ENCODE measurements at regions not wholly inside any gene's neighbourhood (a gene's known extent, or its start where the extent isn't known, plus 50 kb on each side); places are given as distances from the start of the nearest gene placed in this dataset.

DNA sequence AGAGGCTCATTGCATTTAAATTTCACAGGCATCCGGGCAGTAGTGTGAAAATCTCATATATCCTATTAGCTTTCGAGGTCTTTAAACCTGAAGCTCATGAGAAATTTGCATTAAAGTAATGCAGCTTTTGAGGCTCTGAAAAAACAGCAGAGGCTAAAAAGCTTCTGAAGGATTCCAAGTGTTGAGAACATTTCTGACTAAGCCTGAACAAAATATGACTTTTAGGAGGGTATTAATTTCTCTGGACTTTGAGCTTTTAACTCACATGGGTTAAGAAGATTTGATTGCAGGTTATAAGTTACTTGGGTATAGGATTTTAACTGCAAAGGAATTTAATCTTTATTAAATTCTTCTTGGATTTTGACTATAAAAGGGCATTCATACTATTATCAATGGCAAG, 743.9 kb downstream of the TLE1 start:
- no peak for ATAC-seq
- DNase-seq (ENCODE audit: low spot score): no peak
- intact Hi-C loops (cut with DNase I): no loop called here

DNA sequence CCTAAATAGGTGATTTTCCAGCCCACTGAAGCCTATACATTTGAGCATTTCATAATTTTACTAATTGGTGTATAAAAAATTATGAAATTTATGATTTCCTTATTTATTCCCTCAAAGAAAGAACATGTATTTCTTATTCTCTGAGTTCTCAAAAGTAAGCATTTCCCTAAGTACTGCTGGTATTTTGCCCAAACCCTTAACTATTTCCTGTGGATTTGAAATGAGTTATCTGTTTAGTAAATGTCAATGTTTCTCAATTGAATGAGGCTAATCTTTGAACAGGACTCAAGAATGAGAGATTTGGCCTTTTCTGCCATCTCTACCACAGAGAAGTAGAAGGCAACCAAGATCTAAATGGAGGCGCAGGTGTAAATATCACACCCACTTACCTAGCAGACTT, 751.7 kb downstream of the TLE1 start:
- intact Hi-C loops (cut with DNase I): no loop called here
- DNase-seq (ENCODE audit: low spot score) (no peak), ATAC-seq (no peak)

DNA sequence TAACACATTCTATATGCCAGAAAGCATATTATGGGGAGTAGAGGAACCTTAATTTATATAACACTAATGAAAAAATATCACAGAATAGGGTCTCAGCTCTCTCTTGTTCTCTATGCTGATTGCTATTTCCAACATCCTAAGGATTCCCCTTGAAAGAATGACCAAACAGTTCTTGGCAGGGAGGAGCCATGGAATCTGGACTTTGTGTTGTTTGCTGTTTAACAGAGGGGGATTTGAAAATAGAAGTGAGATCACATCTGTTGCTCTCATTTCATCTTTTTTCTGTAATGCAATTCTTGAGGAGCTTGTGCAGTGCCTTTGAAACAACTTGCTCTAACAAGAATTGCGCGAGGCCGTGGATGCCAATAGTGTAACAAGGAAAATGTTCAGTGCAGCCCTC, 755.3 kb downstream of the TLE1 start:
- intact Hi-C loops (cut with DNase I): no loop called here
- ATAC-seq: no peak
- no peak for DNase-seq (ENCODE audit: low spot score)

DNA sequence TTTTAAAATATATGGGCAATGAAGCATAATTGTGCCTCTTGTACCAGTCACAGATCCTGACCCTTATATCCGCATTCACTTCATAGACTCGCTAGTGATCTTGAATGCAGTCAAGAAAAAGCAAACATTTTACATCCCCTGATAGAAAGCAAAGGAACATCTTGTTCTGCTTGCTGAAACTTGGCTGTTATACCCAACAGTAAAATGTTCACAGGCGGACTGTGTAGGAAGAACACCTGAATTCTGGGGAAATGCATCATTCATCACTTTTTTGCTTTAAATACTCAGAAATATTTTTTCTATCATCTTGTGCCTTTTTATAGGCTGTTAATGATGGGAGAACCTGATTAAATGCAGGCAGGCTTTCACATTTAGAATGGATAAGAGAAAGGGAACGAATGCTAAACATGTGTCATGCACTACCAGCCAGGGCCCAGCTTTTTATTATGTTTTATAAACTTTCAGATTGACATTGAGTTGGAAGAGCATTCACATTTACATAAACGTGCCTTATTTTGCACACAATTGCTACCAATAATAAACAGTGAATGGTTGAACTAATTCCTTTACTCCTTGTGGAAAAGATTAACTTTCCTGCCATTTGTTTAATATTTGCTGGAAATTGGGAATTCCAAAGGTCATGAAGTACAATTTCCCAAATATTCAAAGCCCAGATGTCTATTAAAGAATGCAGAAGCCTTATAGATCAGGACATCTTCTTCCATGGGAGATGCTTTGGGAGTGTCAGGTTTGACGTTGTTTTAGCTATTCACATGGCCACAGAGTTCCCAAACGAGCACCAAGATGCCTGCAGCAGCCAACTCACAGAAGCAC, 756.2 kb downstream of the TLE1 start:
- ATAC-seq: peak; percentile 60
- intact Hi-C loops (cut with DNase I): no loop called here
- no peak for DNase-seq (ENCODE audit: low spot score)

DNA sequence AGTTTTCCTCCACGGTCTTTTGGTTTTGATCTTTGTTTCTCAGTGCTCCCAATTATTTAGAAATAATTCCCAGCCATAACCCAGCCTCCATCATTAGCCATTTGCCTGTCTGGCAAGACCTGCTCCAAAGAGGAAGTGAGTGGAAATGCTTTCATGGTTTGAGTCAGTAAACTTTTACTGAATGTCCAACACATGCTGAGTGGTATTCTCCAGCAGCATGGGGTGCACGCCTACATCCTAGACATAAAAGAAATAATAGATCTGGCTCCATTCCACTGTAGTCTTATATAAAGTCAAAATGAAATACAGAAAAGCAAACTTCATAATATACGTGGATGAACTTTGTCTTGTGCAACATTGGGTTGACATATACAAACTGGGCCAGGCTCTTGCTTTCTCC, 757.2 kb downstream of the TLE1 start:
- ATAC-seq: no peak
- intact Hi-C loops (cut with DNase I): no loop called here

DNA sequence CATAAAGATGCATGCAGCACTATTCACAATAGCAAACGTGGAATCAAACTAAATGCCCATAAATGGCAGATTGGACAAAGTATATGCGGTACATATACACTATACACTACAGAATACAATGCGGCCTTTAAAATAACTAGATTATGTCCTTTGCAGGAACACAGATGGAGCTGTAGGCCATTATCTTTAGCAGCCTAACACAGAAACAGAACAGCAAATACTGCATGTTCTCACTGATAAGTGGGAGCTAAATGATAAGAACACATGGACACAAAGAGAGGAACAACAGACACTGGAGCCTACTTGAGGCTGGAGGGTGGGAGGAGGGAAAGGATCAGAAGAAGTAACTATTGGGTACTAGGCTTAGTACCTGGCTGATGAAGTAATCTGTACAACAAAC, 758.2 kb downstream of the TLE1 start:
- no peak for DNase-seq (ENCODE audit: low spot score)
- intact Hi-C loops (cut with DNase I): no loop called here
- no peak for ATAC-seq

More for the DNA sequence above, 757.2 kb downstream of the TLE1 start:
- DNase-seq (ENCODE audit: low spot score): no peak

DNA sequence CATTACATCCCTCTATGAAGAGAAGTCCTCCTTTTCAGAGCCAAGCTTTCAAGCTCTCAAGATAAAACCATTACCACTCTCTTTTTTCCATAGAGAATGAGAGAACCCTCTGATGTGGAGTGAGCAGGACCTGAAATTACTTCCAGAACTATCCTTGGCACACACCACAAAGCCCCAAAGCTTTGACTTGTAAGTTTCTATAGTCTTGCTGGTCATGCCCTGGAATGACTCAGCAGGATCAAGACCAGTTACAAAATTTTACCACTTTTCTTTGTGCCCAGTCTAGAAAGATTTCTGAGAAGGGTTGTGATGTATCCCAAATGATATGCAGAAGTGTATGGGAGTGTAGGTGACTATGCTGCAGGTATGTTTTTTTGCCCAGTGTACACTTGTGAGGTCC, 760.6 kb downstream of the TLE1 start:
- no peak for DNase-seq (ENCODE audit: low spot score)
- intact Hi-C loops (cut with DNase I): no loop called here
- no peak for ATAC-seq

DNA sequence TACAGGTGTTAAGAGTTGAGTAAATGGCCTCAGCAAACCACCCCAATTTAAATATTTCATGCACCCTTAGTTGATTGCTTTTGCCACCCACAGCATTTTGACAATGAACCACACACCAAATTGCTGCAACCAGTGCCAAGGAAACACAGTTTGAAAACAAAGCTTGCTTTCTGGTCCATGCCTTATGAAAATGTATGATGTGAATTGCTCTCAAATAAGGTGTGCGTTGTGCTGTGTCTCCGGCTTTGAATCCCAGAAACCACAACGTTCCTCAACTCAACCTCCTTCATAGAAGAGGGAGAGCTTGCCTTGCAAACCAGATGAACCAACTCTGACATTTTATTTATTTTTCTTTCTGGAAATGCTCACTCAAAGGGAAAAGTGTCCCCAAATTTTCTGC, 762.7 kb downstream of the TLE1 start:
- intact Hi-C loops (cut with DNase I): no loop called here
- DNase-seq (ENCODE audit: low spot score) (no peak), ATAC-seq (peak; percentile 49)

DNA sequence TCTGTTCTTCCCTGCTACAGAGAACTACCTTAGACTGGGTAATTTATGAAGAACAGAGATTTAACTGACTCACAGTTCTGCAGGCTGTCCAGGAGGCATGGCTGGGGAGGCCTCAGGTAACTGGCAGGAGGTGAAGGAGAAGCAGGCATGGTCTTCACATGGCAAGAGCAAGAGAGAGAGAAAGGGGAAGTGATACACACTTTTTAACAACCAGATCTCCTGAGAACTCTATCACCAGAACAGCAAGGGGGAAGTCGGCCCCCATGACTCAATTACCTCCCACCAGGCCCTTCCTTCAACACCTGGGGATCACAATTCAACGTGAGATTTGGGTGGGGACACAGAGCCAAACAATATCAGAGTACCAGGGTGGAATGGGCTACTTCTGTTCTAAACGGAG, 766.8 kb downstream of the TLE1 start:
- ATAC-seq (no peak), DNase-seq (ENCODE audit: low spot score) (no peak)
- intact Hi-C loops (cut with DNase I): no loop called here

DNA sequence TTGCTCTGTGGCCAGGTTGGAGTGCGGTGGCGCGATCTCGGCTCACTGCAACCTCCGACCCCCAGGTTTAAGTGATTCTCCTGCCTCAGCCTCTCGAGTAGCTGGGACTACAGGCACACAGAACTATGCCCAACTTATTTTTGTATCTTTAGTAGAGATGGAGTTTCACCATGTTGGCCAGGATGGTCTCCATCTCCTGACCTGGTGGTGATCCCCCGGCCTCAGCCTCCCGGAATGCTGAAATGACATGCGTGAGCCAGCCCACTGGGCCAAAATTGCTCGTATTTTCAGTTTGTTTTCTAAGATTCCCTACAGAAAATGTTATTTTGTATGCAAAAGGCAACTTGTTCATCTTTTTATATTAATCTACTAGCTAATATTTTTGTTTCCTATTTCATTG, 782.6 kb downstream of the TLE1 start:
- intact Hi-C loops (cut with DNase I): no loop called here
- DNase-seq (ENCODE audit: low spot score) (no peak), ATAC-seq (no peak)

DNA sequence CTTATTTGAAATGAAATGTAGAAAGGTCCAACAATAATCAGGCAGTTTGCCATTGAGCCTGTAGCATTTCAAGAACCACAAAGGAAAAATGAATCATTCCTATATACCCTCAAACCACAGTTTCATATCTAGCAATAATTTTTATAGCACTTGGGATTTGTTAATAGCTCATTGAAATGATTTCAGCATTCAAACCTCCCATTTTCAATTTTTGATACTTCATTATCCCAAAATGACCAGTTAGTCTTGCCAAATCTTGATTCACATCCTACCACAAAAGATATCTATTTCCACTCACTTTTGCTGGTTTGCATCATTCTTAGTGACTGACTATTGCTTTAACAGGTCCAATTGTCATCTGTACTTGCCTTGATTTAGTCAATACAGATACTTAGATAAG, 790.1 kb downstream of the TLE1 start:
- DNase-seq (ENCODE audit: low spot score) (no peak), ATAC-seq (no peak)
- intact Hi-C loops (cut with DNase I): no loop called here

DNA sequence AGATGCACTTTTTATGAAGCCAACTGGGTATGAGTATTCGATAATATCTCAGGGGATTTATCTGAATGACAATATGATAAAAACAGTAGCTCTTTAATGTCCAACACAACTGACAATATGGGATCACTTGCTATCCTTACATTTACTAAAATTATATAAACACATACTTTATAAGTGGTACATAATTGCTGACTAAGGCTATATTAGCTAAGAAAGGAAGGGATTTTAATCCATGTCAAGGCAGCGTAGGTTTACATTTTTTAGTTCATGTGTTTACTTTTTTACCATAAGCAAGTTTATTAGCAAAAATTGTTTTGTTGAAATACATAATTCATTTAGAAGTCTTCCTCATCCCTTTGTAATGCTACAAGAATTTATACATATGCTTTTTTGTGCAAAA, 796.2 kb downstream of the TLE1 start:
- intact Hi-C loops (cut with DNase I): no loop called here
- ATAC-seq: no peak
- no peak for DNase-seq (ENCODE audit: low spot score)

DNA sequence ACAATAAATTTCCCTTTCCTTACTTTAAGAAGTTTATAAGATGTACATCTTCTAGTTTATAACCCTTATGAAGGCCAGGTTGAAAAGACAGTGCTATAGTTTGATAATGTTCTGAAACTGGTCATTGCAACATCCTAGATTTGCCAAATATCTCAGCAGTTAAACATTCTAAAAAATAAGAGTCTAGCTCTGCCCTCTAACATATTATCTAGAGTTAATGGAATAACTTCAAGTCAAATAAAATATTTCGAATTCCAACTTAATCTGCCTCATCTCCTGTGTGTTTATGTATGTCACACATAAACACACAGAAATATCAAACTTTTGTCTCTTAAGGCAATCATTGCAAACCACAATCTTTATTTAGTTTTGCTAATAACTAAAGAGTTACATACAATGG, 796.6 kb downstream of the TLE1 start:
- intact Hi-C loops (cut with DNase I): no loop called here
- DNase-seq (ENCODE audit: low spot score) (no peak), ATAC-seq (no peak)

DNA sequence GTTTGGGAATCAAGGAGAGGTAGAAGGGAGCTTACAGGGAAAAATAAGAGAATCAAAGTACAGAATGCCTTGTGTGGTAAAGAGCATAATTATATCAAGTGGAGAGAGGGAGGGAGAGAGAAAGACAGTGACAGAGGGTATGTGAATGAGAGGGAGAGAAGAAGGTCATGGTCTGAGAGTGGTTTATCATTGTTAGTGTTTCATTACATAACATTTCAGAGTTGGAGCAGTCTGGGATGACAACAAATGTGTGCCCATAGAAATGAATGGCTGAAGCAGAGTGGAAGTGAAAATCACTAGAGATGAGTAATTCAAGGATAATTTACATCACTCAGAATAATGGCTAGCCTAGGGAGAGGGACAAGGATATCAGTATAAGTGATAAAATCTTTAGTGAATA, 799.2 kb downstream of the TLE1 start:
- intact Hi-C loops (cut with DNase I): no loop called here
- ATAC-seq: no peak
- no peak for DNase-seq (ENCODE audit: low spot score)

DNA sequence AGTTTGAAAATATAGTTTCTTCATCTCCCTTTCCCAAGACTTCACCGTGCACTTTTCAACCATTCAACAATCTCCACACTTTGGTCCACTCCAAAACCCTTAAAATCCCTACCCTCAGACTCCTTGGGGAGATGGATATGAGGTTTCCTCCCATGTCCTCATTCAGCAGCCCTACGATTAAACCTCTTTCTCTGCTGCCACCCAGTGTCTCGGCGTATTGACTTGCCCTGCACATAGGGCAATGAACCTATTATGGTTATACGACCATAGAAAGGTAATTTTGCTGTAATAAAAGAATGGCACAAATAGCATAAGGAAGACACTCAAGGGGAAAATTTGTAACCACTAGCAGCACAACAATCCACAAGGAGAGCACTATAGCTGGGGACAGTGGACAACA, 803.5 kb downstream of the TLE1 start:
- DNase-seq (ENCODE audit: low spot score): no peak
- ATAC-seq: peak; percentile 83
- intact Hi-C loops (cut with DNase I): no loop called here

DNA sequence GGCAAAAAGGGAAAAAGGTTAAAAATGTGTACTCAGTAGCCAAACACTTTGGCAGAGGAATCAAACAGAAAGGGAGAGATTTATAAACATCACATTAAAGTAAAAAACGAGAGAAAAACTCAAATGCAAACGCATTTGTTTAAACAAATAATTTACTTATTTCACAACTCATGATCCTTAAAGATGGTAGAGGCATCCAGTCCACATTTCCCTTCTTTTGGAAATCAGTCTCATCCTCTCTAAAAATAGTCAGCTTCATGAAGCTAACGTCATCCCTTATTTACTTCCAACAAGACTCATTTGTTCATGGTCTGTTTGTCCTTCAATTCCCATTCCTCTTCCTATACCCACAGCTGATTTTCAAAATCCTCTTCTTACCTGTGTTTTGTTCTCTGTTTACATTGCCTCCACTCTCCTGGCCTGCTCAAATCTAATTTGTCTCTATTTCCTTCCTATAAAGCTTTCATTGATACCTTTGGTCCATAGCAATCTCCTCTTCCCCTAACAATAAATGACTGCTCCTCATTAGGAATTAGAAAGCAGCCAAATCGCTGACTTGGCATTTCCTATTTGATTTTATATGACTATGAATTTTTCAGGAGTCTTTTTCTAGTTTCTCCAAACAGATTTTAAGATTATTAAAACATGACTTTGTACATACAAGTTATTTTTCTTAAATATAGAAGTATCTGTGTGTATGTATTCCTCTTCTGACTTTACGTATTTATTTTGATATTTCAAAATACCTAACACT, 805.3 kb downstream of the TLE1 start:
- intact Hi-C loops (cut with DNase I): no loop called here
- DNase-seq (ENCODE audit: low spot score) (no peak), ATAC-seq (no peak)

DNA sequence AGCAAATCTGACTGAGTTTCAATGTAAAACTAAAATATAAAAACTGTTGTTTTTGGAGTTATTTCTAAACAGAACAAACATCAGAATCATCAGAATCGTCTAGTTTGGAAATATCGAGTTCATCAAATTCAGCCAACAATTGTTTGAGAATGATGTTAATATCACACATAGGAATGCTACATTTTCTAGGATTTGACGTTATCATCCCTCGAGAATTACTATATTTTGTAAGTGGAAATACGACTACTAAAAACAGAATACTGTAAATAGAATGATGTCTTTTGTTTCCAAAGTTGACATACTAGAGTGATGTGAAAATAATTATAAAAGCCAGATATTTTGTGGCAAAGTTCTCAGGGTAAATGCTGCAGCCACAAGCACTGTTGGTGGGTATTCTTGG, 805.9 kb downstream of the TLE1 start:
- intact Hi-C loops (cut with DNase I): no loop called here
- ATAC-seq: no peak
- DNase-seq (ENCODE audit: low spot score): no peak

DNA sequence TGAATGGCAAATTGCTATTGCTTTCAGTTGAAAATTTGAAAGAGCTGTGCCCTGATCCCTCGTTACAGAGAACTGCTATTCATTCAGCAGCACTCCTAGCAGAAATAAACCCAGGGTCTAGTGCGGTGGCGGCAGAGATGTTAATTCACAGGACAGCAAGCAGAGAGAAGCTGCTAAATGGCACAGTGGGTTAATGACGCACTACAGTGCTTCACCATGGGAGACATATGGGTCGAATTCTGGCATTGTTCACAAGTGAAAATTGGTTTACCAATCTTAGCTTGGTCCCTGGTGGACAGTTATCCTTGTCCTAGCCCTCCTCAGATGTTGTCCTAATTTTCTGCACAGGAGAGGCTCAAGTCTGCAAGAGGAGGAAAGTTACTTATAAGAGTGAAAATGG, 807.4 kb downstream of the TLE1 start:
- no peak for ATAC-seq
- DNase-seq (ENCODE audit: low spot score): no peak
- intact Hi-C loops (cut with DNase I): no loop called here

DNA sequence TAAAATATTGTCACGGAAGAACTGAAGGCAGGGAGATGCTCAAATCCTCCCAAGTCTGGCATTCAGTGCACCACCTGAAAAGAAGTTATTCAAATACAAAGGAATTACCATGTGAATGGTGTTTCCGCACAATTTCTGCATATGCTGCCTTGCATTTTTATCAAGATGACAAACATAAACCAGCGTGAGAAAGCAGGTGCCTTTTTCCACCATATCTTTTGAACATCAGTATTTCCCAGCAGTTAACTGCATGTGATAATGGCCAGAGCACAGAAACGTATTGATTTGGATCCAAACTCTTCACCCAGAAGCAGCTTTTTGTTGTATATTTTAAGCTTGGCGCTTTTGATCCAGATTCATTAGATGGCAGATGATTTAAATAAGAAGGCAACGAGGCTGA, 808.0 kb downstream of the TLE1 start:
- DNase-seq (ENCODE audit: low spot score) (no peak), ATAC-seq (no peak)
- intact Hi-C loops (cut with DNase I): no loop called here

DNA sequence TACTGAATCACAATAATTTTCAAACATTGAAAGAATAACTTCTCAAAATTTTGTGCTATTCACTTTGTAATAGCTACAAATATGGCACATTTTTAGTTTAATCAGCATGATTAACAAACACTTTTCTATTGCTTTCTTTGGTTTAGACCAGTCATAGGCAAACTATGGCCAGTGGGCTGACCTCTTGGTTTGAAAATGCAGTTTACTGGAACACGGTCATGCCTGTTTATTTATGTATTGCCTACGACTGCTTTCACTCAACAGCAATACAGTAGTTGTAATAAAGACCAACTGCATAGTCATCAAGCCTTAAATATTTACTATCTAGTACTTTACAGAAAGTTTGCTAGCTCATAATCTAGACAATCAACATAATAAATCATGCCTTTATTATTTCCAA, 810.8 kb downstream of the TLE1 start:
- intact Hi-C loops (cut with DNase I): no loop called here
- no peak for ATAC-seq
- no peak for DNase-seq (ENCODE audit: low spot score)

DNA sequence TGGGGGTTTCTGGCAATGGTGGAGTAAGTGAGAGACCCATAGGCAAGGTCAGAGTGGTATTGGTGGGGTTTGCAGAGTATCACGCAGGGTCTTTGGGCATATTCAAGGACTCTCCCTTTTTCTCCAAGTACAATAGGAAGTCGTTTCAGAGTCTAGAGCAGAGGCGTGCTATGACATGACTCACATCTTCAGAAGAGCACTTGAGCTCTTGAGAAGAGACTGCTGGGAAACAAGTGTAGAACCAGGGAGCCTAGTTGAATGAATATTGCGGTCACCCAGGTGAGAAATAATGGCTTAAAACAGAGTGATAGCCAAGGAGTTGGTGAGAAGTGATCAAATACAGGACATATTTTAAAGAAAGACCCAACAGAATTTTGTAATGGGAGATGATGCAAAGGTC, 813.4 kb downstream of the TLE1 start:
- ATAC-seq: no peak
- intact Hi-C loops (cut with DNase I): no loop called here
- no peak for DNase-seq (ENCODE audit: low spot score)
